ENCODE measurements at regions not wholly inside any gene's neighbourhood (a gene's known extent, or its start where the extent isn't known, plus 50 kb on each side); places are given as distances from the start of the nearest gene placed in this dataset.

GRCh38 chr13:44050450-44051063, 170.9 kb downstream of the LACC1 start:
- no peak overlapping the region for H3K9ac ChIP-seq (ENCODE audit: insufficient read depth, low read depth, low read length)
- FAIRE-seq = no peak
- intact Hi-C loops (cut with micrococcal nuclease; ENCODE audit: unreplicated experiment) = loop anchor here (1.0 to 5.0 kb wide), 3 partner anchors 92 to 421 kb away; no protein-coding TSS in a partner anchor
- TF ChIP-seq REST (IDR thresholded peaks at IDR 0.05; ENCODE audit: borderline replicate concordance in 1 of 2, low read depth in 1 of 2, low read length in 2 of 2) = no peak
- TF ChIP-seq PHF21A (CRISPR knock-in tag; IDR thresholded peaks at IDR 0.05) = no peak
- TF ChIP-seq XBP1 (CRISPR knock-in tag; IDR thresholded peaks at IDR 0.05) = no peak
- TF ChIP-seq HMG20B (CRISPR knock-in tag; conservative IDR thresholded peaks at IDR 0.05) = no peak
- no peak for TF ChIP-seq ZNF678 (CRISPR knock-in tag; IDR thresholded peaks at IDR 0.05)
- no peak for TF ChIP-seq EP300 (IDR thresholded peaks at IDR 0.05; ENCODE audit: low read depth in 2 of 2, low read length in 2 of 2)
- TF ChIP-seq EP300 (CRISPR knock-in tag; IDR thresholded peaks at IDR 0.05; ENCODE audit: borderline replicate concordance) = no peak
- TF ChIP-seq RBM39 (IDR thresholded peaks at IDR 0.05; ENCODE audit: low read depth, low read length, poor library complexity, severe bottlenecking) = no peak
- TF ChIP-seq MAFK (conservative IDR thresholded peaks at IDR 0.05 in 1 of 2, IDR thresholded peaks at IDR 0.05 in 1 of 2; ENCODE audit: low read length in 2 of 2) = peak; percentile 84 to 86
- TF ChIP-seq E2F1 (CRISPR knock-in tag; IDR thresholded peaks at IDR 0.05) = no peak
- TF ChIP-seq CTCF (CRISPR knock-in tag; IDR thresholded peaks at IDR 0.05) = peak; percentile 41
- no peak for TF ChIP-seq ZNF180 (CRISPR knock-in tag; IDR thresholded peaks at IDR 0.05; ENCODE audit: borderline replicate concordance, low read depth)
- no peak for TF ChIP-seq ZNF382 (CRISPR knock-in tag; IDR thresholded peaks at IDR 0.05; ENCODE audit: borderline replicate concordance)
- peak; percentile 41; the same call in 1 of the 2 replicates for TF ChIP-seq ARID3A (IDR thresholded peaks at IDR 0.05; ENCODE audit: low read depth, low read length)
- no peak for TF ChIP-seq ZNF891 (CRISPR knock-in tag; IDR thresholded peaks at IDR 0.05)
- TF ChIP-seq ATRX (CRISPR knock-in tag; IDR thresholded peaks at IDR 0.05; ENCODE audit: borderline replicate concordance) = no peak

More at GRCh38 chr13:44050450-44051063, 170.9 kb downstream of the LACC1 start:
- 14% methylated on average over 3 of the region's 3 CpGs for WGBS (ENCODE audit: low lambda C conversion rate)
- DNase-seq (ENCODE audit: low spot score) = peak; percentile 7
- no peak overlapping the region for H3K27ac ChIP-seq (ENCODE audit: extremely low read length, insufficient read depth, low read length)
- H3K79me2 ChIP-seq (ENCODE audit: insufficient read depth, low read length) = no peaks in the 10 kb centered on the region
- H3K4me2 ChIP-seq (ENCODE audit: low read depth, low read length) = no peak overlapping the region
- in situ Hi-C loops (cut with HindIII; ENCODE audit: extremely low pct_ligation_motif_present, low pct_unique_long_range_greater_than_20kb) = loop anchor here (5.0 to 10.0 kb wide), 2 partner anchors 387 to 424 kb away; no protein-coding TSS in a partner anchor
- no peaks in the 10 kb centered on the region for H3K4me1 ChIP-seq (ENCODE audit: insufficient read depth, low read length)
- ChIA-PET POLR2A (no interaction called here), CTCF (ENCODE audit: low intra/inter-chr PET ratio, low total read pairs) (interaction anchor here (0.9 to 2.3 kb wide), 3 partner anchors 145 to 420 kb away, joined by 3 to 38 read pairs (median 8); no protein-coding TSS in a partner anchor)
- no peaks in the 10 kb centered on the region for H3K36me3 ChIP-seq (replicated peaks in 1 of 2; ENCODE audit: control insufficient read depth in 1 of 2, insufficient read depth in 2 of 2, low read length in 2 of 2)
- BruUV-seq (replicated peaks) = no TSS peak
- no peak overlapping the region for H2AFZ ChIP-seq (ENCODE audit: low read length)
- H3K9me3 ChIP-seq (ENCODE audit: low read length) = no peaks in the 10 kb centered on the region
- H3K27me3 ChIP-seq (ENCODE audit: control insufficient read depth in 1 of 2, insufficient read depth in 2 of 2, low read length in 2 of 2) = no peaks in the 10 kb centered on the region
- no peak for ATAC-seq
- no peaks in the 10 kb centered on the region for H4K20me1 ChIP-seq (ENCODE audit: insufficient read depth, low read length)
- no peak overlapping the region for H3K4me3 ChIP-seq (replicated peaks in 1 of 3; ENCODE audit: insufficient read depth in 1 of 3, low read depth in 2 of 3, low read length in 3 of 3)
